HG02885 (cell line): ENCODE measurements at regions not wholly inside any gene's neighbourhood (a gene's known extent, or its start where the extent isn't known, plus 50 kb on each side); places are given as distances from the start of the nearest gene placed in this dataset.
"Not testable (repeated sequence)": the region's sequence is repeated elsewhere in the genome, so short reads cannot be mapped to it uniquely, and the experiment has no call there.

ENCODE experiments used
- ATAC-seq: cut with Tn5 transposase; IDR thresholded peaks from one replicate; pipeline ENCODE4 v1.9.1; 2021; ENCODE audit warnings: mild to moderate bottlenecking; ENCODE audit not compliant: unreplicated experiment, poor library complexity

- ATAC-seq: no peak
Observed at GRCh38 chr9:28927691-28928090, 1354.4 kb upstream of the C9orf72 start.

GRCh38 chr9:28929433-28929832 is 1356.2 kb upstream of the C9orf72 start:
- ATAC-seq: no peak

GRCh38 chr9:28930766-28931165 is 1357.5 kb upstream of the C9orf72 start:
- ATAC-seq: no peak

- no peak for ATAC-seq
Observed at GRCh38 chr9:28934111-28934510, 1360.8 kb upstream of the C9orf72 start.

GRCh38 chr9:28938981-28939380 is 1365.7 kb upstream of the C9orf72 start:
- ATAC-seq: no peak

GRCh38 chr9:28941856-28942255 is 1368.6 kb upstream of the C9orf72 start:
- ATAC-seq: no peak

- ATAC-seq: no peak
Observed at GRCh38 chr9:28942941-28943340, 1369.7 kb upstream of the C9orf72 start.

GRCh38 chr9:28946648-28947047 is 1373.4 kb upstream of the C9orf72 start:
- ATAC-seq: no peak

GRCh38 chr9:28951945-28952344 is 1378.7 kb upstream of the C9orf72 start:
- no peak for ATAC-seq

- ATAC-seq: no peak
Observed at GRCh38 chr9:28956116-28956880, 1383.0 kb upstream of the C9orf72 start.

GRCh38 chr9:28960602-28961001 is 1387.3 kb upstream of the C9orf72 start:
- ATAC-seq: no peak

- no peak for ATAC-seq
Observed at GRCh38 chr9:28961623-28962022, 1388.3 kb upstream of the C9orf72 start.

- ATAC-seq: no peak
Observed at GRCh38 chr9:28967226-28967625, 1393.9 kb upstream of the C9orf72 start.

GRCh38 chr9:28970241-28970654 is 1397.0 kb upstream of the C9orf72 start:
- no peak for ATAC-seq

- ATAC-seq: no peak
Observed at GRCh38 chr9:28971881-28972280, 1398.6 kb upstream of the C9orf72 start.

- no peak for ATAC-seq
Observed at GRCh38 chr9:28976250-28976649, 1403.0 kb upstream of the C9orf72 start.

GRCh38 chr9:28976684-28977083 is 1403.4 kb upstream of the C9orf72 start:
- no peak for ATAC-seq

- no peak for ATAC-seq
Observed at GRCh38 chr9:28981129-28981528, 1407.8 kb upstream of the C9orf72 start.

- no peak for ATAC-seq
Observed at GRCh38 chr9:28981711-28982110, 1408.4 kb upstream of the C9orf72 start.

- no peak for ATAC-seq
Observed at GRCh38 chr9:28984016-28984415, 1410.7 kb upstream of the C9orf72 start.

- ATAC-seq: not testable (repeated sequence)
Observed at GRCh38 chr9:28990009-28990408, 1416.7 kb upstream of the C9orf72 start.

GRCh38 chr9:28999057-28999456 is 1425.8 kb upstream of the C9orf72 start:
- no peak for ATAC-seq
